ENCODE measurements at regions not wholly inside any gene's neighbourhood (a gene's known extent, or its start where the extent isn't known, plus 50 kb on each side); places are given as distances from the start of the nearest gene placed in this dataset.

DNA sequence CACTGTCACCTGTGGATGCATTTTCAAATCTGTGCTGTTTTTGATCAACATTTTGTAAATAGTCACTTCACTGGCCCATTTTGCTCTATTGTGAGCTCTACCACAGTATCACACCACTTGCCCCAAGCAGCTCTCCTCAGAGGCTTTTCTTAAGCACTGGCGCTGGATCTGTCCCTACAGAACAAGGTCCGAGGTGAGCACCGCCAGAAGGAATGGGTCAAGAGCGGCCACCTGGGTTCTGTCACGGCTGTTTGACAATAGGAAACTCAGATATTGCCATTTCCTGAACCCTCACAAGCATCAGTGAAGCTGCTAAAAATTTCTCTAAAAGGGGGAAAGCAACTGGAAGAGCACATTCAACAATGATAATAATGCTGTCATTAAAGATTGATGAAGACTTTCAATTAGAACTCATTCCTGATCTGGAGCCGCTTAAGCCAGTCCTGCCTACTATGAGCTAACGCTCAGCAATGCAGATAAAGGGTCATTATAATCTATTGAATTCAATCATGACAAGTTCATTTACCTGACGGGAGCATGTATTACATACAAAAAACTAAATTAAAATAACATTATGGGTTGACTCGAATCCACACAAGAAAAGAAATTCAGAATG lies 514.0 kb downstream of the GALR1 start:
- in situ Hi-C loops (cut with HindIII; ENCODE audit: low sequenced_read_pairs), result no loop called here
- TF ChIP-seq, protein P1, sequence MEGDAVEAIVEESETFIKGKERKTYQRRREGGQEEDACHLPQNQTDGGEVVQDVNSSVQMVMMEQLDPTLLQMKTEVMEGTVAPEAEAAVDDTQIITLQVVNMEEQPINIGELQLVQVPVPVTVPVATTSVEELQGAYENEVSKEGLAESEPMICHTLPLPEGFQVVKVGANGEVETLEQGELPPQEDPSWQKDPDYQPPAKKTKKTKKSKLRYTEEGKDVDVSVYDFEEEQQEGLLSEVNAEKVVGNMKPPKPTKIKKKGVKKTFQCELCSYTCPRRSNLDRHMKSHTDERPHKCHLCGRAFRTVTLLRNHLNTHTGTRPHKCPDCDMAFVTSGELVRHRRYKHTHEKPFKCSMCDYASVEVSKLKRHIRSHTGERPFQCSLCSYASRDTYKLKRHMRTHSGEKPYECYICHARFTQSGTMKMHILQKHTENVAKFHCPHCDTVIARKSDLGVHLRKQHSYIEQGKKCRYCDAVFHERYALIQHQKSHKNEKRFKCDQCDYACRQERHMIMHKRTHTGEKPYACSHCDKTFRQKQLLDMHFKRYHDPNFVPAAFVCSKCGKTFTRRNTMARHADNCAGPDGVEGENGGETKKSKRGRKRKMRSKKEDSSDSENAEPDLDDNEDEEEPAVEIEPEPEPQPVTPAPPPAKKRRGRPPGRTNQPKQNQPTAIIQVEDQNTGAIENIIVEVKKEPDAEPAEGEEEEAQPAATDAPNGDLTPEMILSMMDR (IDR thresholded peaks at IDR 0.05; ENCODE audit: low read depth, low read length, missing control alignments), result no peak
- DNase-seq (ENCODE audit: low read depth), result no peak
- H3K4me3 ChIP-seq (ENCODE audit: low read depth, low read length), result no peak overlapping the region

DNA sequence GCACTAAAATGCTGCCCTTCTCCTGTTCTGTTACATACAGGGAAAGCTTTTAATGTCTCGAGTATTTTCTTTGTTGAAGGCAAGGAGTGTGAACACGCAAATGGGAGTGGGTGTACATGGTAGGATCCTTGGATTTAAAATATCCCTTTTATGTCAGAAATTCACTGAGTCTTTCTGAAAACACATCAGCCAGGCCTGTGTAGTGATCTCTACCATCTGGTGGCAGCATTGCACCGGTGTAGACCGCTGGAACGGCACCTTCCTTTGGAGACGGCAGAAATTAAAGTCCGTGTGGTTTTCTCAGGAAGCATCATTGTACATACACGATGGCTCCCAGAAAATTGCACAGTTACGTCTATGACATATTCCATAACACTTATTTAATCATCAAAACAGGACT lies 515.8 kb downstream of the GALR1 start:
- no peak for DNase-seq (ENCODE audit: low read depth)
- TF ChIP-seq, protein P1 (IDR thresholded peaks at IDR 0.05; ENCODE audit: low read depth, low read length, missing control alignments), result peak; percentile 17

DNA sequence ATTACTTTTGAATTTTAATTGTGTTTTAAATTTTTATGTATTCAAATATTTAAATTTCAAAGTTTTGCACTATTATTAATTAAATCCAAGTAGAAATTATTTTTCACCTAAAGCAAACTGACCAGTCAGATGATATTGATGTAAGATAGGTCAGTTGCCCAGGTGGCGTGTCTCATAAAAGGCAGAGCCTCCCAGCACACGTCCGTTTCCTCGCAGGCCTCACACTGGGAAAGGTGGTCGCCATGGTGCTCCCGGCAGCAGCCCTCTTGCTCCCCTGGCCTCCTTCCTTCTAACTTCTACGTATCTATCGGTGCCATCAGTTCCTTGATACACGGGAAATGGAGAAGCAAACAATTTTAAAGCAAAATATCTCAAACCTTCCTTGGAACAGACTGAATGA lies 516.8 kb downstream of the GALR1 start:
- H3K4me3 ChIP-seq (ENCODE audit: low read depth, low read length), result no peak overlapping the region
- DNase-seq (ENCODE audit: low read depth), result no peak
- in situ Hi-C loops (cut with HindIII; ENCODE audit: low sequenced_read_pairs), result no loop called here
- TF ChIP-seq, protein P1 (IDR thresholded peaks at IDR 0.05; ENCODE audit: low read depth, low read length, missing control alignments), result no peak

More for the DNA sequence above, 515.8 kb downstream of the GALR1 start:
- in situ Hi-C loops (cut with HindIII; ENCODE audit: low sequenced_read_pairs), result no loop called here
- H3K4me3 ChIP-seq (ENCODE audit: low read depth, low read length), result no peak overlapping the region

DNA sequence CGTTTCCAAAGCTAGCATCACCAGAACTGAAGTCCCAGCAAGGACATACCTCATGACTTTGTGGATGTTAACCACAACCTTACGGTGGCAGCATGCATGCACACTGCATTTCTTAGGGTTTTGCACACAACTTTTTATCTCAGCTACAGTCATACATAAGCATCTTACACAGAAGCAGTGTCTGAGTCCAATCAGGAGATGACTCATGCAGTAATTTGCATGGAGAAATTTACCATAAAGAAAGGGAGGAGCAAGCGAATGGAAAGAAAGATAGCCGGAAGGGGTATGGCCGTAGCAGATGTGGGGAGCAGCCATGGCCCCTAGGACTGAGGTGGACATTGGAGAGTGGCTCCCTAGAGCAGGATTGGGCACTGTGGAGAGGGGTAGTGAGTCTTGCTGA lies 522.5 kb downstream of the GALR1 start:
- no peak overlapping the region for H3K4me3 ChIP-seq (ENCODE audit: low read depth, low read length)
- no peak for DNase-seq (ENCODE audit: low read depth)
- in situ Hi-C loops (cut with HindIII; ENCODE audit: low sequenced_read_pairs), result no loop called here
- TF ChIP-seq, protein P1 (IDR thresholded peaks at IDR 0.05; ENCODE audit: low read depth, low read length, missing control alignments), result no peak

- no peak overlapping the region for H3K4me3 ChIP-seq (ENCODE audit: low read depth, low read length)
- TF ChIP-seq, protein P1 (IDR thresholded peaks at IDR 0.05; ENCODE audit: low read depth, low read length, missing control alignments), result no peak
- no peak for DNase-seq (ENCODE audit: low read depth)
- in situ Hi-C loops (cut with HindIII; ENCODE audit: low sequenced_read_pairs), result no loop called here
Observed at GRCh38 chr18:77776104-77776503, 526.5 kb downstream of the GALR1 start.

DNA sequence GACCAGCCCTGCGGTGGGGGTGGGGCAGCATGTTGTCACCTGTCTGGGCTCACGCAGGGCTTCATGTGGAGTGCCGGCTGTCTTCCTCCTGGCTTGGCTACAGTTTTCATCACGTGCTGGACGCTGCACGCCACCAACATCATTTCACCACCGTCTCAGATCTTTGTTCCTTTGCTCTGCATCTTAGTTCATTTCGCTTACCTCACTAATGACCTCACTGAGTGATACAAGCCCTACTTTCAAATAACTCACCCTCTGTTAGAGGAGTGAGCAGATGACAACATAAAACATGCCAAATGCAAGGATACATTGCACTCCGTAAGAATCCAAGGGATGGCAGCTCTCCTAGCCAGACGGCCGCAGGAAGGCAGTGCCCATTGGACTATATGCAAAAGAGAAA lies 527.5 kb downstream of the GALR1 start:
- H3K4me3 ChIP-seq (ENCODE audit: low read depth, low read length), result no peak overlapping the region
- no peak for DNase-seq (ENCODE audit: low read depth)
- in situ Hi-C loops (cut with HindIII; ENCODE audit: low sequenced_read_pairs), result no loop called here
- TF ChIP-seq, protein P1 (IDR thresholded peaks at IDR 0.05; ENCODE audit: low read depth, low read length, missing control alignments), result no peak

Data from astrocyte of the cerebellum (primary cell).